ENCODE measurements at regions not wholly inside any gene's neighbourhood (a gene's known extent, or its start where the extent isn't known, plus 50 kb on each side); places are given as distances from the start of the nearest gene placed in this dataset.

DNA sequence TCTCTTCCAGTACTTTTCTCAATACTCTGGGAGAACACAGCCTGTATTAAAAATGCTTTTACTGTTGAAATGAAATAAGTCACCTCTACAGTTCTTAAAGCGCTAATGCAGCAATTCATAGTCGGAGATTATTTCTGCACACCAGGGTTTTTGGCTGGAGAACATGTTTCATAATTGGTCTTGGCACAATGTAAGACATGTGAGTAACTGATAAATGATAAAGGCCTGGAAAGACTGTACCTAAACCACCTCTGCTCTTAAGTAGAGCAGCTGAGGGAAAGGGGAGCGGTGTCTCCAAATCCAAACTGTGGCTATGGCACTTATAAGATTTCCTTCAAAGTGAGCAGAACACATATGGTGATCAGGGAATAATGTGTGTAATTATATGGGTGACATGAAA lies 390.3 kb upstream of the MBL2 start:
- TF ChIP-seq, protein P1, sequence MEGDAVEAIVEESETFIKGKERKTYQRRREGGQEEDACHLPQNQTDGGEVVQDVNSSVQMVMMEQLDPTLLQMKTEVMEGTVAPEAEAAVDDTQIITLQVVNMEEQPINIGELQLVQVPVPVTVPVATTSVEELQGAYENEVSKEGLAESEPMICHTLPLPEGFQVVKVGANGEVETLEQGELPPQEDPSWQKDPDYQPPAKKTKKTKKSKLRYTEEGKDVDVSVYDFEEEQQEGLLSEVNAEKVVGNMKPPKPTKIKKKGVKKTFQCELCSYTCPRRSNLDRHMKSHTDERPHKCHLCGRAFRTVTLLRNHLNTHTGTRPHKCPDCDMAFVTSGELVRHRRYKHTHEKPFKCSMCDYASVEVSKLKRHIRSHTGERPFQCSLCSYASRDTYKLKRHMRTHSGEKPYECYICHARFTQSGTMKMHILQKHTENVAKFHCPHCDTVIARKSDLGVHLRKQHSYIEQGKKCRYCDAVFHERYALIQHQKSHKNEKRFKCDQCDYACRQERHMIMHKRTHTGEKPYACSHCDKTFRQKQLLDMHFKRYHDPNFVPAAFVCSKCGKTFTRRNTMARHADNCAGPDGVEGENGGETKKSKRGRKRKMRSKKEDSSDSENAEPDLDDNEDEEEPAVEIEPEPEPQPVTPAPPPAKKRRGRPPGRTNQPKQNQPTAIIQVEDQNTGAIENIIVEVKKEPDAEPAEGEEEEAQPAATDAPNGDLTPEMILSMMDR (IDR thresholded peaks at IDR 0.05; ENCODE audit: insufficient read depth, low read length, poor library complexity, severe bottlenecking): no peak
- no peak for TF ChIP-seq EZH2phosphoT487 (conservative IDR thresholded peaks at IDR 0.05; ENCODE audit: low read length)

Measured in SU-DHL-6 (cell line).